Heart right ventricle (tissue), 16 donors: ENCODE measurements at regions not wholly inside any gene's neighbourhood (a gene's known extent, or its start where the extent isn't known, plus 50 kb on each side); places are given as distances from the start of the nearest gene placed in this dataset.

Experiments used
- ATAC-seq, 8 donors: fragments of 200-7000 bp; cut with Tn5 transposase; one replicate each; pipeline ENCODE4 v1.9.1; 2020; ENCODE audit warnings: mild to moderate bottlenecking in 8 of 8, moderate library complexity in 8 of 8, moderate number of reproducible peaks in 1 of 8
- DNase-seq, 2 donors: peaks; one replicate each; pipeline ENCODE4 v3.0.0-alpha.2; 2020
- H3K27ac ChIP-seq, 10 donors: fragments of 200-600 bp; sonication (generic) in 2 of 10; one replicate each; pipeline versions ENCODE4 v1.5.0 to v1.8.0; 2020 to 2022; ENCODE audit warnings: mild to moderate bottlenecking in 3 of 10
- H3K27me3 ChIP-seq, 7 donors: fragments of 200-600 bp; one replicate each; pipeline ENCODE4 v1.8.0; 2021 to 2022; ENCODE audit warnings: mild to moderate bottlenecking in 2 of 7
- H3K36me3 ChIP-seq, 9 donors: fragments of 200-600 bp; sonication (generic) in 1 of 9; one replicate each; pipeline versions ENCODE4 v1.5.0 to v1.8.0; 2020 to 2022; ENCODE audit warnings: mild to moderate bottlenecking in 2 of 9
- H3K4me1 ChIP-seq, 9 donors: fragments of 200-600 bp; sonication (generic) in 1 of 9; one replicate each; pipeline versions ENCODE4 v1.5.0 to v1.8.0; 2020 to 2022; ENCODE audit warnings: mild to moderate bottlenecking in 4 of 9
- H3K4me3 ChIP-seq, 10 donors: fragments of 200-600 bp; sonication (generic) in 2 of 10; one replicate each; pipeline versions ENCODE4 v1.5.0 to v1.8.0; 2020 to 2022; ENCODE audit warnings: mild to moderate bottlenecking in 7 of 10, moderate library complexity in 2 of 10
- H3K9me3 ChIP-seq, 11 donors: fragments of 200-600 bp in 10 of 11; sonication (generic) in 2 of 11; one replicate each; pipeline versions ENCODE4 v1.5.0 to v1.8.0; 2013 to 2022; ENCODE audit warnings: mild to moderate bottlenecking in 2 of 11, control low read depth in 1 of 11, moderate library complexity in 1 of 11
- WGBS, 2 donors: extraction: QIAGEN DNeasy Blood & Tissue Kit; methylation state at CpG; one replicate each; pipeline ENCODE4 v1.1.7; 2013; ENCODE audit warnings: inconsistent platforms in 1 of 2; 5-methylcytosine and 5-hydroxymethylcytosine counted together
- intact Hi-C, 10 donors: fragments of 100-400 bp; cut with DNase I; formaldehyde crosslinking; loops; one replicate each; pipeline versions ENCODE4 v1.11.1 to v1.14.2; 2022
- TF ChIP-seq, protein P1 (sequence below), 9 donors: fragments of 200-600 bp; sonication (generic) in 2 of 9; IDR thresholded peaks; one replicate each; pipeline versions ENCODE4 v1.5.0 to v1.8.0; 2021 to 2022; ENCODE audit warnings: antibody characterized with exemption in 9 of 9, mild to moderate bottlenecking in 5 of 9, moderate library complexity in 1 of 9
- donor health status: Arrhythmogenic right ventricular cardiomyopathy.
- donor health status: ischemic (EF 13 %, LVEDD 7.1; RV severe dilation, severe dysfunction).
- donor health status: healthy with polysubstance abuse.
- donor health status: DM: no; HTN: yes; CAD: no.
- donor health status: DM: no; HTN: no; CAD: no.
- donor health status: ischemic (EF 25% LVEDD 6.9; RV normal size, moderate dysfunction).
- donor health status: ischemic (EF 25% LVEDD 5.7; RV mildly dilated, moderate dysfunction).
- donor health status: healthy.
- donor health status: DM: yes; HTN: yes; CAD: no.
- donor health status: Ischemic cardiomyopathy.
- donor health status: ischemic (EF 35%, LVEDD 5.7; RV mildly dilated, moderate dysfunction).
- donor health status: nonischemic (EF 11% LVEDD 7.7; RV severe dilation, severe dysfunction).
- donor health status: DM: yes; HTN: yes; CAD: no.
- donor health status: PGD.
- donor health status: ischemic (EF 29% LVEDD 5.4; RV normal size, mild dysfunction).
- donor health status: nonischemic (EF 23%, LVEDD 6.1; RV moderate dilation, normal function).

- DNase-seq (no peak), ATAC-seq (no peak)
- 66 to 86% methylated on average over 2 of the region's 2 CpGs for WGBS, 2 donors
- no peak overlapping the region for H3K27ac ChIP-seq
- H3K4me3 ChIP-seq, result no peak overlapping the region
- H3K36me3 ChIP-seq, result no peaks in the 10 kb centered on the region
- TF ChIP-seq, protein P1, sequence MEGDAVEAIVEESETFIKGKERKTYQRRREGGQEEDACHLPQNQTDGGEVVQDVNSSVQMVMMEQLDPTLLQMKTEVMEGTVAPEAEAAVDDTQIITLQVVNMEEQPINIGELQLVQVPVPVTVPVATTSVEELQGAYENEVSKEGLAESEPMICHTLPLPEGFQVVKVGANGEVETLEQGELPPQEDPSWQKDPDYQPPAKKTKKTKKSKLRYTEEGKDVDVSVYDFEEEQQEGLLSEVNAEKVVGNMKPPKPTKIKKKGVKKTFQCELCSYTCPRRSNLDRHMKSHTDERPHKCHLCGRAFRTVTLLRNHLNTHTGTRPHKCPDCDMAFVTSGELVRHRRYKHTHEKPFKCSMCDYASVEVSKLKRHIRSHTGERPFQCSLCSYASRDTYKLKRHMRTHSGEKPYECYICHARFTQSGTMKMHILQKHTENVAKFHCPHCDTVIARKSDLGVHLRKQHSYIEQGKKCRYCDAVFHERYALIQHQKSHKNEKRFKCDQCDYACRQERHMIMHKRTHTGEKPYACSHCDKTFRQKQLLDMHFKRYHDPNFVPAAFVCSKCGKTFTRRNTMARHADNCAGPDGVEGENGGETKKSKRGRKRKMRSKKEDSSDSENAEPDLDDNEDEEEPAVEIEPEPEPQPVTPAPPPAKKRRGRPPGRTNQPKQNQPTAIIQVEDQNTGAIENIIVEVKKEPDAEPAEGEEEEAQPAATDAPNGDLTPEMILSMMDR (IDR thresholded peaks at IDR 0.05), result no peak
- H3K9me3 ChIP-seq, result no peaks in the 10 kb centered on the region
- H3K4me1 ChIP-seq, result no peaks in the 10 kb centered on the region
- intact Hi-C loops, result no loop called here
- H3K27me3 ChIP-seq, result no peaks in the 10 kb centered on the region
Measured at GRCh38 chr12:84760091-84760865, 152.3 kb downstream of the SLC6A15 start.

DNA sequence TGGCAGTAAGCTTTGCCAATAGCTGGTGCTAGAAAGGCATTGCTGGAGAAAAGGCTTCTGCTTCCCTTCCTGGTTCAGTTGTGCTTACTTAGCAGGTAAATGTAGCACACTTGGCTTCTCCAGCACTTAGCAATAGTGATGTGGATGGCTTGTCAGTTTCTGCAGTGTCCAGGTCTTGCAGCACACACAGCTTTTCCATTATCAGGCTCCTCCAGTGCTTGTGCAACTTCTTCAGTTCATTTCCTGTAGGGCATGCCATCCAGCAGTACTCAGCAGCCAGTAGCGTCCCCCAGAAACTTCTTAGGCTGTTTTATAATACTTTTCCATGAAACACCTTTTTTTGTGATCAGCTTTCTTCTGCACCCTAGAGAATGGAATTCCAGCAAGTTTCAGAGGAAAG lies 154.6 kb downstream of the SLC6A15 start:
- DNase-seq (no peak), ATAC-seq (no peak)
- Histone ChIP-seq H3K9me3 (no peaks in the 10 kb centered on the region), H3K4me1 (no peaks in the 10 kb centered on the region), H3K27me3 (no peaks in the 10 kb centered on the region), H3K36me3 (no peaks in the 10 kb centered on the region), H3K4me3 (no peak overlapping the region), H3K27ac (no peak overlapping the region)
- TF ChIP-seq, protein P1 (IDR thresholded peaks at IDR 0.05), result no peak
- WGBS, 2 donors, result 45 to 59% methylated on average over 1 of the region's 1 CpG
- intact Hi-C loops, result no loop called here

- no peak overlapping the region for H3K4me3 ChIP-seq
- no peaks in the 10 kb centered on the region for H3K4me1 ChIP-seq
- DNase-seq (no peak), ATAC-seq (no peak)
- intact Hi-C loops, result no loop called here
- H3K27me3 ChIP-seq, result no peaks in the 10 kb centered on the region
- no peaks in the 10 kb centered on the region for H3K9me3 ChIP-seq
- no peak overlapping the region for H3K27ac ChIP-seq
- TF ChIP-seq, protein P1 (IDR thresholded peaks at IDR 0.05), result no peak
- H3K36me3 ChIP-seq, result no peaks in the 10 kb centered on the region
Measured at GRCh38 chr12:84756961-84757360, 155.6 kb downstream of the SLC6A15 start.

DNA sequence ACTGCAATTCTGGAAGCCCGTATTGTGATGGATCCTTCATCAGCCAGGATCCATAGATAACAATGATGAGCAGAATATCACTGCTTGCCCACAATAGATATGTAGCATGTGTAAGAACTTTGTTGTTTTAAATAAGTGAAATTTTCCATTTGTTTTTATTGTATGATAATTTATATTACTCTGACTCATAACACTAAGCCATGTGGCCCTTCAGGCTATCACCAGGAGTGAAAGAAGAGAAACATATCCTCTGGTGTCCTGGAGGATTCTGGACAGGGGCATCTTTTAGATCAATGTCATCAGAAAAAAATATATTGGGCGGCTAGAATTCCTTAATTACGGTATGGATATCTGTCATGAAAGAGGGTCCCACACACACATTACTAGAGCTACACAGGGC lies 167.5 kb downstream of the SLC6A15 start:
- WGBS, 2 donors, result 88 to 90% methylated on average over 3 of the region's 3 CpGs
- ATAC-seq, result no peak
- TF ChIP-seq, protein P1 (IDR thresholded peaks at IDR 0.05), result no peak
- Histone ChIP-seq H3K27ac (no peak overlapping the region), H3K4me3 (no peak overlapping the region), H3K36me3 (no peaks in the 10 kb centered on the region), H3K27me3 (no peaks in the 10 kb centered on the region), H3K4me1 (no peaks in the 10 kb centered on the region), H3K9me3 (no peaks in the 10 kb centered on the region)
- DNase-seq, result no peak
- intact Hi-C loops, result no loop called here
